Mucosa of stomach (tissue), 1 donor: ENCODE measurements at regions not wholly inside any gene's neighbourhood (a gene's known extent, or its start where the extent isn't known, plus 50 kb on each side); places are given as distances from the start of the nearest gene placed in this dataset.

Experiments used
- H3K27me3 ChIP-seq: one replicate; pipeline ENCODE4 v1.7.0; 2013; ENCODE audit warnings: mild to moderate bottlenecking, low read length; ENCODE audit not compliant: control insufficient read depth, insufficient read depth
- H3K36me3 ChIP-seq: one replicate; pipeline ENCODE4 v1.7.0; 2013; ENCODE audit warnings: low read length; ENCODE audit not compliant: control insufficient read depth, insufficient read depth
- H3K4me1 ChIP-seq: one replicate; pipeline ENCODE4 v1.7.0; 2013; ENCODE audit warnings: mild to moderate bottlenecking, low read length; ENCODE audit not compliant: control insufficient read depth, insufficient read depth
- H3K4me3 ChIP-seq: one replicate; pipeline ENCODE4 v1.7.0; 2013; ENCODE audit warnings: low read length
- H3K9ac ChIP-seq: one replicate; pipeline ENCODE4 v1.7.0; 2013; ENCODE audit warnings: mild to moderate bottlenecking, low read length, moderate library complexity
- H3K9me3 ChIP-seq: one replicate; pipeline ENCODE4 v1.7.0; 2013; ENCODE audit warnings: mild to moderate bottlenecking, low read length, moderate library complexity; ENCODE audit not compliant: control insufficient read depth
- donor health status: Pancreatic carcinoma.

- no peaks in the 10 kb centered on the region for H3K4me1 ChIP-seq
- no peaks in the 10 kb centered on the region for H3K36me3 ChIP-seq
- no peak overlapping the region for H3K9ac ChIP-seq
- no peaks in the 10 kb centered on the region for H3K27me3 ChIP-seq
- no peak overlapping the region for H3K4me3 ChIP-seq
- H3K9me3 ChIP-seq: no peaks in the 10 kb centered on the region
These were observed 665.6 kb upstream of the CXADR start for GRCh38 chr21:16847211-16847610.

DNA sequence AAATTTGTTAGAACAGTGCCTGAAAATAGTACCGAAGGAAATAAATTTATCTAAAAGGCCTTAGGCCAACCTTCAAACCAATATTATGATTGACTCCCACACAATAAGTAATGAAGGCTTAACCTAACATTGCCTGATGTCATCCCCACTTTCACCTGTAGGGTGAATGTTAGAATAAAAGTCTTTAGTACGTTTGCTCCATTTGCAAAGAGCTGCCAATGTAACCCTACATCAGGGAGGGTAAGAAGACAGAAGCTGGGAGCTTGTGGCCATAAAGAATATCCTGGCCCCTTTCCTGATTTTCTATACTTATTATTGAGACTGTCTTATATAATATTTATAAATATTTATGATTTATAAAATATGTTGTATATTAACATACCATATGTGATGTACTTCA lies 661.8 kb upstream of the CXADR start:
- H3K4me3 ChIP-seq: no peak overlapping the region
- no peaks in the 10 kb centered on the region for H3K9me3 ChIP-seq
- H3K9ac ChIP-seq: no peak overlapping the region
- no peaks in the 10 kb centered on the region for H3K27me3 ChIP-seq
- H3K36me3 ChIP-seq: no peaks in the 10 kb centered on the region
- no peaks in the 10 kb centered on the region for H3K4me1 ChIP-seq

GRCh38 chr21:16855164-16855667 lies 657.6 kb upstream of the CXADR start:
- H3K4me1 ChIP-seq: no peaks in the 10 kb centered on the region
- no peak overlapping the region for H3K9ac ChIP-seq
- H3K9me3 ChIP-seq: no peaks in the 10 kb centered on the region
- H3K36me3 ChIP-seq: no peaks in the 10 kb centered on the region
- H3K27me3 ChIP-seq: no peaks in the 10 kb centered on the region
- H3K4me3 ChIP-seq: no peak overlapping the region

DNA sequence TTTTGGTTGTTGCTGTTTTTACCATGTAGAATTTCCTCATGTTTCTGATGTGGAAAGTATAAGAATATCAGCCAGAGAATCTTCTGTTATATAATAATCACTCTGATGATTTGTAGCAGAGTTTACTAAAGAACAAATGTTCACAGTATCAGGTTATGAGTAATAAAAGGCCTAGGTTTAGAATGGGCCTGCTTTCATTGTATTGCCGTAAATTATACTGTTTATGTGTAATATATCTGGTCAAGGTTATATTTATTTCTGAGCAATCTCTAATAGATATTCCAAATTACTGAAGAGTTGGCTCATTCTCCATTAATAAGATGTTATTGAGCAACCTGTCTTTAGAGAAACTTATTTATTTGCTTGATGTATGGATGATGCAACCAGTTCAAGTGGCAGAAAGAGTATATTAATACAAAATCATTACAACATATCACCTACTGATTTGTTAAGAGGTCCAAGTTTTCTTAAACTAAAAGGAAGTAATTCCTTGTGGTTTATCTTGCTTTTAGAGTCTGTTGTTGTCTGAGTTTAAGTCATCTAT lies 649.4 kb upstream of the CXADR start:
- H3K9me3 ChIP-seq: no peaks in the 10 kb centered on the region
- H3K9ac ChIP-seq: no peak overlapping the region
- H3K4me3 ChIP-seq: no peak overlapping the region
- H3K27me3 ChIP-seq: no peaks in the 10 kb centered on the region
- H3K4me1 ChIP-seq: no peaks in the 10 kb centered on the region
- H3K36me3 ChIP-seq: no peaks in the 10 kb centered on the region

DNA sequence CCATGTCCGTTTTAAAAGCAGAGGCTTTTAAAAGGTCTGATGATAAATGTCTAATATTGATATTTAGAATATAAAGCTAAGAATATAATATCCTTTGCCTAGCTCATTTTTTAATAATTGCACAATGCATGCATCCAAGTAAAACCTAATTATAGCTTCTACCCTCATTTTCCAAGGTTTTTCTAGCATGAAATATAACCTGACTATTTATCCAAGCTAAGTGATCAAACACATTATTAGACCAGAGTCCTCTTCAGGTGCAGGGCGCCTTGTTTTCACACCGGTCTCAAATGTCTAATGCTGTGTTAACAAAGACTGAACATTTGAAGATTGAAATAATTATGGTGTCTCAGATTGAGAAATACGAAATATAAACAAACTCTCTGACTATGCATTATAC lies 648.9 kb upstream of the CXADR start:
- H3K4me1 ChIP-seq: no peaks in the 10 kb centered on the region
- no peak overlapping the region for H3K4me3 ChIP-seq
- H3K27me3 ChIP-seq: no peaks in the 10 kb centered on the region
- H3K9me3 ChIP-seq: no peaks in the 10 kb centered on the region
- H3K36me3 ChIP-seq: no peaks in the 10 kb centered on the region
- H3K9ac ChIP-seq: no peak overlapping the region

DNA sequence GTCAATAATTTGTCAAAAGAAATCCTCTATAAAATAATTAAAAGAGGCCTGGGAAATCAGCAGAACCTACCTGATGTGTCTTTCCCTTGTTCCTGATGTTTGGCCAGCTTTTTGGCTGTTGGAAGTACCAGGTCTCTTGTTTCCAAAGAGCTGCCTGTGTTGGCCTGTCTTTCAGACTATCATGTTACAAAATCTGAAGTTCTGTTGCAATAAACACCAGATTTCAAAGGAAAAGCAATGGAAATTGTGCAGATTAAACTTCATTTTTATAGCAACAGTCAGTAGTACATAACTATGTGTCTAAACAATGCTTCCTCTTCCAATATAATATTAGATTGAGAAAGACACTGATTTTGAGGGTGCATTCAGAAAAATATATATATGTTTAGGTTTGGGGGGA lies 647.2 kb upstream of the CXADR start:
- Histone ChIP-seq H3K4me1 (no peaks in the 10 kb centered on the region), H3K36me3 (no peaks in the 10 kb centered on the region), H3K27me3 (no peaks in the 10 kb centered on the region), H3K9me3 (no peaks in the 10 kb centered on the region), H3K9ac (no peak overlapping the region), H3K4me3 (no peak overlapping the region)

- Histone ChIP-seq H3K9ac (no peak overlapping the region), H3K4me3 (no peak overlapping the region), H3K9me3 (no peaks in the 10 kb centered on the region), H3K4me1 (no peaks in the 10 kb centered on the region), H3K27me3 (no peaks in the 10 kb centered on the region), H3K36me3 (no peaks in the 10 kb centered on the region)
These were observed 646.0 kb upstream of the CXADR start for GRCh38 chr21:16866851-16867250.

GRCh38 chr21:16870103-16870502 lies 642.7 kb upstream of the CXADR start:
- no peak overlapping the region for H3K9ac ChIP-seq
- H3K27me3 ChIP-seq: no peaks in the 10 kb centered on the region
- H3K9me3 ChIP-seq: no peaks in the 10 kb centered on the region
- no peaks in the 10 kb centered on the region for H3K36me3 ChIP-seq
- H3K4me3 ChIP-seq: no peak overlapping the region
- H3K4me1 ChIP-seq: no peaks in the 10 kb centered on the region

GRCh38 chr21:16872616-16873015 lies 640.2 kb upstream of the CXADR start:
- no peaks in the 10 kb centered on the region for H3K4me1 ChIP-seq
- no peaks in the 10 kb centered on the region for H3K27me3 ChIP-seq
- no peaks in the 10 kb centered on the region for H3K9me3 ChIP-seq
- H3K9ac ChIP-seq: no peak overlapping the region
- no peaks in the 10 kb centered on the region for H3K36me3 ChIP-seq
- no peak overlapping the region for H3K4me3 ChIP-seq

DNA sequence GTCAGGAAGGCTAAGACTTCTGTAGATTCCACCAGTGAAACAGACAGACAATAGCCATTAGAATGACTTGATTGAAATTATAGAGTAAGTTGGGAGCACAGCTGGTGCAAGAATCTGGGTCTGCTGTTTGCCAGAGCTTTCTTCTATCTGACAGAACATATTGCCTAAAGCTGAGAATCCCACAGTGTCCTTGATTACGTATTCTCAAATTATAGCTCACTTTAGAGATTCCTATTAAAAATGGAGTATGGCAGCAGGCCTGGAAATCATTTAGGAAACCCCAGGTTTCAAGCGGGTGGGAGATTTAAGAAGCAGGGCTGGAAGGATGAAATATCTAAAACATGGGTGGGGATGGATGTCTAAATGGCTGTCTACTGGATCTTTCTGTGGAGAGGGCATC lies 639.7 kb upstream of the CXADR start:
- no peaks in the 10 kb centered on the region for H3K27me3 ChIP-seq
- H3K4me3 ChIP-seq: no peak overlapping the region
- no peaks in the 10 kb centered on the region for H3K4me1 ChIP-seq
- no peaks in the 10 kb centered on the region for H3K9me3 ChIP-seq
- H3K9ac ChIP-seq: no peak overlapping the region
- H3K36me3 ChIP-seq: no peaks in the 10 kb centered on the region

GRCh38 chr21:16873596-16873995 lies 639.2 kb upstream of the CXADR start:
- Histone ChIP-seq H3K9ac (no peak overlapping the region), H3K4me1 (no peaks in the 10 kb centered on the region), H3K27me3 (no peaks in the 10 kb centered on the region), H3K36me3 (no peaks in the 10 kb centered on the region), H3K4me3 (no peak overlapping the region), H3K9me3 (no peaks in the 10 kb centered on the region)

GRCh38 chr21:16879479-16879878 lies 633.4 kb upstream of the CXADR start:
- H3K4me1 ChIP-seq: no peaks in the 10 kb centered on the region
- no peaks in the 10 kb centered on the region for H3K9me3 ChIP-seq
- H3K27me3 ChIP-seq: no peaks in the 10 kb centered on the region
- no peak overlapping the region for H3K4me3 ChIP-seq
- no peak overlapping the region for H3K9ac ChIP-seq
- no peaks in the 10 kb centered on the region for H3K36me3 ChIP-seq

DNA sequence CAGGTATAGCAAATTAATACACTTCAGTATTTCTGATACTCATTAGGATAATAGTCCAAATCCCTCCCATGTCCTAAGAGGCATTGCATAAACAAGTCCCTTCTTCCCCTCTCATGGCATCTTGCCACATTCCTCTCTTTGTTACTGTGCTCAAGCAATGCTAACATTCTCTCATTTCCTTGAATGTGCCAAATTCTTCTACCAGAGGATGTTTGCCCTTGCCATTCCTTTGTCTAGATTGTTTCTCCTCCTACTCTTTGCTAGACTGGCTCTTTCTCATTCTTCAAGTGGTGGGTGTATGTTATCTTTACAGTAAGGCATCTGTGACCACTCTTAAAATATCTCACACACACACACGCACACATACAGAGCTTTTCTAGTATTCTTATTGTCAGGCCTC lies 621.0 kb upstream of the CXADR start:
- H3K36me3 ChIP-seq: no peaks in the 10 kb centered on the region
- no peaks in the 10 kb centered on the region for H3K9me3 ChIP-seq
- H3K9ac ChIP-seq: no peak overlapping the region
- H3K4me3 ChIP-seq: no peak overlapping the region
- H3K4me1 ChIP-seq: no peaks in the 10 kb centered on the region
- no peaks in the 10 kb centered on the region for H3K27me3 ChIP-seq
